VCaP (cell line): ENCODE measurements at regions not wholly inside any gene's neighbourhood (a gene's known extent, or its start where the extent isn't known, plus 50 kb on each side); places are given as distances from the start of the nearest gene placed in this dataset.

Experiments used
- H3K27ac ChIP-seq: fragments of 450-650 bp; 2 replicates; pipeline ENCODE4 v1.5.1; 2017
- CTCF ChIP-seq: fragments of 450-650 bp; conservative IDR thresholded peaks from 2 replicates; pipeline ENCODE4 v1.5.1; 2017; ENCODE audit warnings: mild to moderate bottlenecking, moderate library complexity

GRCh38 chr20:12593342-12593873 is 415.4 kb upstream of the SPTLC3 start:
- no peak for TF ChIP-seq CTCF
- no peak overlapping the region for H3K27ac ChIP-seq

- TF ChIP-seq CTCF, result no peak
- no peak overlapping the region for H3K27ac ChIP-seq
Measured at GRCh38 chr20:12594410-12595088, 414.2 kb upstream of the SPTLC3 start.

DNA sequence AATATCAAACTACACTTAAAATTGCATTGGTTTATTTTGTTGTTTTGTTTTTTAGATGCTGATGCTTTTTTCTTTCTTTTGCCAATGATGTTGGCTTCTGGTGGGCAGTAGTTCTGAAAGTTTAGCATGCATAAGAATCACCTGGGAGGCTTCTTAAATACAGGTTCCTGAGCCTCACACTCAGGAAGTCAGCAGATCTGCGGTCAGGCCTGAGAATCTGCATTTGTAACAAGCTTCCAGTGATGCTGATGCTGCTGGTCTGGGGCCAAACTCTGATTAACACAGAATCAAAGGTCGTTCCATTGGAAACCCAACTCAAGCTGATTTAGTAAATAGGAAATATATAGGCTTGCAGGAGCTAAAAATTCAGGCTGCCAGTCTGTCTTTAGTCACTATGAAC is 412.9 kb upstream of the SPTLC3 start:
- TF ChIP-seq CTCF, result no peak
- no peak overlapping the region for H3K27ac ChIP-seq

DNA sequence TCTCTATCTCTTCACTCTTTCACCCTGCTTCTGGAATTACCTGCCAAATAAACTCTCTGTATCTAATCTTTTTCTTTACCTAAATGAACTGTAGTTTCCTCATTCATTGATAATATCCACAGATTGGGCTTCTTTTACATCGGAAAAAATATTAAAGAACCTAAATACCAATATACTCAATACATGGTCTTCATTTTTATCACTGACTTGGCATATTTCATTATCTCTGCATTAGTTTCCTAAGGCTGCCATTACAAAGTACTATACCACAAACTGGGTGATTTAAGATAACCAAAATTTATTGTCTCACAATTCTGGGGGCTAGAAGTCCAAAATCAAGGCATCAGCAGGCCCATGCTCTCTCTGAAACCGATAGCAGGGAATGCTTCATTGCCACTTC is 411.9 kb upstream of the SPTLC3 start:
- no peak overlapping the region for H3K27ac ChIP-seq
- TF ChIP-seq CTCF, result no peak

DNA sequence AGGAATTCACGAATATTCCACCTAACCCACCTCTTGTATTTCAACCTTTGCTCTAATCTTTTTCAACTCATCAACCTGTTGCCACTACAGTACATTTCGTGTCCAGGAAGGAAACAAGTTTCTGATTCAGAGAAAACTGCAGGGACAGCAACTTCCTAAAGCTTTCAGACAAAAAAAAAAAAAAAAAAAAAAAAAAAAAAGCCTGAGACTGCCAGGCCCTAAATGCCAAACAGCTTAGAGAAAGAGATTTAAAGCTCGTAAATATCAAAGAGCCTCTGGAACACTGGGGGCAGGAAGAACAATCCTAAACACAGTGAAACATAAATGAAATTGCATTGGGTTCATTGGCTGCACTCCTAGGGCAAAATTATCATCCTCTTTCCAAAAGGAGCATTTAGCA is 411.2 kb upstream of the SPTLC3 start:
- no peak overlapping the region for H3K27ac ChIP-seq
- no peak for TF ChIP-seq CTCF

DNA sequence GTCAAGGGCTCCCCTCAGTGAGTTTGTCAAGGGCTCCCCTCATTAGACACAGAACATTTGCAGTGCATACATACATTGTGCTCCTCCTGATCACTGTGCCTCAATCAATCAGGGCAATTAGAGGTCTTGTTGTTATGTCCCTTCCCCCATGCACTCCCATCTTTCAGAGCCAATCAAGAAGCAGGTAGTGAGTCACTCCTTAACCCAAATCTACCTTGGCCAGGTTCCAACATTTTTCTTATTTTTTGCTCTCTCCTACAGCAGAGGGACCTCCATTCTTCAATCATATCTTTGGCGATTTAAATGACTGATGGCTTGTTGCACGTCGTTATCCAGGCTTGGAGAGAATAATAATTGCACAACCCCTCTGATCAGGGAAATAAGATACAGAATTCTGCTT is 409.9 kb upstream of the SPTLC3 start:
- no peak overlapping the region for H3K27ac ChIP-seq
- no peak for TF ChIP-seq CTCF

DNA sequence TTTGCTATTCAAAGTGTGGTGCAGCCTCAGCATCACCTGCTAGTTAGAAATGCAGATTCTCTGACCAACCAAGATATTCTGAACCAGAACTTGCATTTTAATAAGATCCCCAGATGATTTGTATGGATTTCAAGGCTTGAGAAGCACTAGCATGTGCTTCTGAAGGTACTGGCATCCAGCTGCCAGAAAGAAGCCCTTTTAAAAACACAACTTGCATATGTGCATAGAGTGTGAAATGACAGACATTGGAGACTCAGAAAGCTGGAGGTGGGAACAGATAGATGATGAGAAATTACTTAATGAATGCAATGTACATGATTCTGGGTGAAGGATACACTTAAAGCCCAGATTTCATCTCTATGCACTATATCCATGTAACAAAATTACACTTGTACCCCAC is 409.3 kb upstream of the SPTLC3 start:
- H3K27ac ChIP-seq, result no peak overlapping the region
- no peak for TF ChIP-seq CTCF
